ENCODE measurements at regions not wholly inside any gene's neighbourhood (a gene's known extent, or its start where the extent isn't known, plus 50 kb on each side); places are given as distances from the start of the nearest gene placed in this dataset.

GRCh38 chr13:73287831-73288230 lies 229.0 kb downstream of the KLF5 start:
- peaks cover 0 to 4% (median 0%) of the 10 kb centered on the region in 3 donors for H3K27me3 Mint-ChIP-seq (ENCODE audit: low read depth in 3 of 3)
- DNase-seq, result no peak
- Histone ChIP-seq H3K36me3 (replicated peaks in 1 of 2; ENCODE audit: control insufficient read depth in 1 of 2, insufficient read depth in 2 of 2, low read length in 2 of 2) (no peaks in the 10 kb centered on the region), H3K4me2 (replicated peaks; ENCODE audit: extremely low read depth, low read length, poor library complexity, severe bottlenecking) (no peak overlapping the region), H3K27me3 (ENCODE audit: control insufficient read depth in 2 of 2, insufficient read depth in 2 of 2, low read length in 2 of 2) (no peaks in the 10 kb centered on the region), H4K20me1 (ENCODE audit: insufficient read depth, low read length) (no peaks in the 10 kb centered on the region), H3K27ac (ENCODE audit: low read depth in 1 of 2, low read length in 2 of 2) (no peak overlapping the region), H3K9me3 (replicated peaks in 1 of 2; ENCODE audit: control insufficient read depth in 1 of 2, insufficient read depth in 1 of 2, low read length in 2 of 2) (peaks cover 0 to 5% of the 10 kb centered on the region in 2 donors), H3K79me2 (ENCODE audit: insufficient read depth, low read length) (no peaks in the 10 kb centered on the region), H3K4me1 (ENCODE audit: control insufficient read depth in 1 of 2, insufficient read depth in 2 of 2, low read length in 2 of 2) (peaks cover 4 to 6% of the 10 kb centered on the region in 2 donors), H3K9ac (ENCODE audit: insufficient read depth, low read length, poor library complexity, severe bottlenecking) (no peak overlapping the region), H3K4me3 (replicated peaks in 1 of 3; ENCODE audit: low read depth in 2 of 3, low read length in 3 of 3) (no peak overlapping the region), H2AFZ (ENCODE audit: insufficient read depth, low read depth, low read length, poor library complexity, severe bottlenecking) (no peak overlapping the region)
- H3K36me3 Mint-ChIP-seq, result no peaks in the 10 kb centered on the region
- intact Hi-C loops (cut with micrococcal nuclease), result no loop called here
- peaks cover 14% of the 10 kb centered on the region for H3K4me1 Mint-ChIP-seq
- WGBS (ENCODE audit: insufficient coverage), result no CpG with 5 or more reads among the region's 3 CpGs
- no peak for TF ChIP-seq CTCF (IDR thresholded peaks at IDR 0.05)
- no peak overlapping the region for H3K27ac Mint-ChIP-seq
- H3K4me3 Mint-ChIP-seq, result no peak overlapping the region
- H3K9me3 Mint-ChIP-seq, result peaks cover 4 to 23% (median 14%) of the 10 kb centered on the region in 7 donors

GRCh38 chr13:73286942-73287620 lies 228.3 kb downstream of the KLF5 start:
- Histone ChIP-seq H3K4me2 (replicated peaks; ENCODE audit: extremely low read depth, low read length, poor library complexity, severe bottlenecking) (no peak overlapping the region), H3K9ac (ENCODE audit: insufficient read depth, low read length, poor library complexity, severe bottlenecking) (no peak overlapping the region), H3K4me1 (ENCODE audit: control insufficient read depth in 1 of 2, insufficient read depth in 2 of 2, low read length in 2 of 2) (peaks cover 4 to 6% of the 10 kb centered on the region in 2 donors), H3K79me2 (ENCODE audit: insufficient read depth, low read length) (no peaks in the 10 kb centered on the region), H3K9me3 (replicated peaks in 1 of 2; ENCODE audit: control insufficient read depth in 1 of 2, insufficient read depth in 1 of 2, low read length in 2 of 2) (peaks cover 0 to 5% of the 10 kb centered on the region in 2 donors), H3K27ac (ENCODE audit: low read depth in 1 of 2, low read length in 2 of 2) (no peak overlapping the region), H4K20me1 (ENCODE audit: insufficient read depth, low read length) (no peaks in the 10 kb centered on the region), H3K36me3 (replicated peaks in 1 of 2; ENCODE audit: control insufficient read depth in 1 of 2, insufficient read depth in 2 of 2, low read length in 2 of 2) (no peaks in the 10 kb centered on the region), H3K27me3 (ENCODE audit: control insufficient read depth in 2 of 2, insufficient read depth in 2 of 2, low read length in 2 of 2) (no peaks in the 10 kb centered on the region), H2AFZ (ENCODE audit: insufficient read depth, low read depth, low read length, poor library complexity, severe bottlenecking) (no peak overlapping the region), H3K4me3 (replicated peaks in 1 of 3; ENCODE audit: low read depth in 2 of 3, low read length in 3 of 3) (no peak overlapping the region)
- WGBS (ENCODE audit: insufficient coverage), result 96% methylated on average over 4 of the region's 10 CpGs
- DNase-seq, result no peak
- intact Hi-C loops (cut with micrococcal nuclease), result no loop called here
- Mint-ChIP-seq H3K27me3 (ENCODE audit: low read depth in 3 of 3) (peaks cover 0 to 4% (median 0%) of the 10 kb centered on the region in 3 donors), H3K27ac (no peak overlapping the region), H3K4me3 (no peak overlapping the region), H3K36me3 (no peaks in the 10 kb centered on the region), H3K9me3 (peaks cover 4 to 23% (median 14%) of the 10 kb centered on the region in 7 donors), H3K4me1 (peaks cover 12% of the 10 kb centered on the region)
- no peak for TF ChIP-seq CTCF (IDR thresholded peaks at IDR 0.05)

Data from CD14-positive monocyte (primary cell).